Left forelimb (tissue), 1 donor: ENCODE measurements at regions not wholly inside any gene's neighbourhood (a gene's known extent, or its start where the extent isn't known, plus 50 kb on each side); places are given as distances from the start of the nearest gene placed in this dataset.

Experiments used
- DNase-seq: peaks from one replicate; pipeline ENCODE4 v3.0.0-alpha.2; 2018; ENCODE audit warnings: low spot score

GRCh38 chr3:14307656-14308302 lies 94.6 kb upstream of the SLC6A6 start:
- no peak for DNase-seq

GRCh38 chr3:14311729-14312128 lies 90.7 kb upstream of the SLC6A6 start:
- no peak for DNase-seq

- no peak for DNase-seq
These were observed 90.0 kb upstream of the SLC6A6 start for GRCh38 chr3:14312375-14312774.

GRCh38 chr3:14317057-14317553 lies 85.3 kb upstream of the SLC6A6 start:
- DNase-seq: no peak

GRCh38 chr3:14318646-14319045 lies 83.8 kb upstream of the SLC6A6 start:
- DNase-seq: no peak

- DNase-seq: no peak
These were observed 82.7 kb upstream of the SLC6A6 start for GRCh38 chr3:14319654-14320182.

GRCh38 chr3:14320219-14320618 lies 82.2 kb upstream of the SLC6A6 start:
- DNase-seq: no peak

GRCh38 chr3:14322001-14322400 lies 80.4 kb upstream of the SLC6A6 start:
- DNase-seq: no peak

GRCh38 chr3:14322667-14323295 lies 79.6 kb upstream of the SLC6A6 start:
- DNase-seq: no peak

GRCh38 chr3:14323401-14324223 lies 78.8 kb upstream of the SLC6A6 start:
- DNase-seq: no peak

- DNase-seq: no peak
These were observed 78.0 kb upstream of the SLC6A6 start for GRCh38 chr3:14324224-14324944.

GRCh38 chr3:14328422-14328821 lies 74.0 kb upstream of the SLC6A6 start:
- DNase-seq: no peak

- no peak for DNase-seq
These were observed 73.1 kb upstream of the SLC6A6 start for GRCh38 chr3:14329116-14329830.

- no peak for DNase-seq
These were observed 72.6 kb upstream of the SLC6A6 start for GRCh38 chr3:14329842-14330241.

GRCh38 chr3:14330508-14330907 lies 71.9 kb upstream of the SLC6A6 start:
- no peak for DNase-seq

GRCh38 chr3:14331251-14331650 lies 71.2 kb upstream of the SLC6A6 start:
- DNase-seq: no peak

GRCh38 chr3:14332392-14332791 lies 70.0 kb upstream of the SLC6A6 start:
- no peak for DNase-seq

GRCh38 chr3:14333215-14333614 lies 69.2 kb upstream of the SLC6A6 start:
- no peak for DNase-seq

- DNase-seq: no peak
These were observed 68.8 kb upstream of the SLC6A6 start for GRCh38 chr3:14333621-14334020.

- DNase-seq: no peak
These were observed 68.3 kb upstream of the SLC6A6 start for GRCh38 chr3:14334136-14334535.

- no peak for DNase-seq
These were observed 67.5 kb upstream of the SLC6A6 start for GRCh38 chr3:14334936-14335335.
